ENCODE measurements at regions not wholly inside any gene's neighbourhood (a gene's known extent, or its start where the extent isn't known, plus 50 kb on each side); places are given as distances from the start of the nearest gene placed in this dataset.
"Not testable (repeated sequence)": the region's sequence is repeated elsewhere in the genome, so short reads cannot be mapped to it uniquely, and the experiment has no call there.

GRCh38 chr13:100951016-100951415 is 276.4 kb upstream of the TMTC4 start:
- Mint-ChIP-seq H3K4me1 (ENCODE audit: low read depth) (no peaks in the 10 kb centered on the region), H3K27ac (no peak overlapping the region), H3K9me3 (peaks cover 21% of the 10 kb centered on the region; the same call in 1 of the 2 replicates), H3K27me3 (ENCODE audit: insufficient read depth) (peaks cover 5% of the 10 kb centered on the region), H3K4me3 (no peak overlapping the region), H3K36me3 (ENCODE audit: low read depth) (no peaks in the 10 kb centered on the region)
- DNase-seq, result no peak
- no peak for TF ChIP-seq CTCF (IDR thresholded peaks at IDR 0.05)

- H3K9me3 Mint-ChIP-seq, result peaks cover 19% of the 10 kb centered on the region; the same call in 1 of the 2 replicates
- H3K4me3 Mint-ChIP-seq; DNase-seq; H3K27me3 Mint-ChIP-seq (ENCODE audit: insufficient read depth); H3K27ac Mint-ChIP-seq; H3K4me1 Mint-ChIP-seq (ENCODE audit: low read depth); H3K36me3 Mint-ChIP-seq (ENCODE audit: low read depth): not testable (repeated sequence)
Observed at GRCh38 chr13:100948937-100949336, 274.3 kb upstream of the TMTC4 start.

- H3K4me1 Mint-ChIP-seq (ENCODE audit: low read depth), result no peaks in the 10 kb centered on the region
- H3K4me3 Mint-ChIP-seq, result no peak overlapping the region
- H3K27ac Mint-ChIP-seq, result no peak overlapping the region
- no peaks in the 10 kb centered on the region for H3K36me3 Mint-ChIP-seq (ENCODE audit: low read depth)
- no peak for TF ChIP-seq CTCF (IDR thresholded peaks at IDR 0.05)
- no peak for DNase-seq
- peaks cover 19% of the 10 kb centered on the region; the same call in 1 of the 2 replicates for H3K9me3 Mint-ChIP-seq
- peaks cover 5% of the 10 kb centered on the region for H3K27me3 Mint-ChIP-seq (ENCODE audit: insufficient read depth)
Observed at GRCh38 chr13:100946588-100946987, 272.0 kb upstream of the TMTC4 start.

GRCh38 chr13:100944791-100945345 is 270.3 kb upstream of the TMTC4 start:
- TF ChIP-seq CTCF (IDR thresholded peaks at IDR 0.05), result no peak
- Mint-ChIP-seq H3K4me1 (ENCODE audit: low read depth) (no peaks in the 10 kb centered on the region), H3K4me3 (no peak overlapping the region), H3K27me3 (ENCODE audit: insufficient read depth) (peaks cover 5% of the 10 kb centered on the region), H3K27ac (no peak overlapping the region), H3K36me3 (ENCODE audit: low read depth) (no peaks in the 10 kb centered on the region), H3K9me3 (peaks cover 19% of the 10 kb centered on the region; the same call in 1 of the 2 replicates)
- no peak for DNase-seq

GRCh38 chr13:100942742-100943141 is 268.1 kb upstream of the TMTC4 start:
- no peaks in the 10 kb centered on the region for H3K36me3 Mint-ChIP-seq (ENCODE audit: low read depth)
- H3K27ac Mint-ChIP-seq, result no peak overlapping the region
- H3K4me1 Mint-ChIP-seq (ENCODE audit: low read depth), result no peaks in the 10 kb centered on the region
- H3K27me3 Mint-ChIP-seq (ENCODE audit: insufficient read depth), result peaks cover 2% of the 10 kb centered on the region; the same call in 1 of the 2 replicates
- DNase-seq, result no peak
- H3K9me3 Mint-ChIP-seq, result peaks cover 9% of the 10 kb centered on the region; the same call in 1 of the 2 replicates
- H3K4me3 Mint-ChIP-seq, result no peak overlapping the region
- no peak for TF ChIP-seq CTCF (IDR thresholded peaks at IDR 0.05)

- DNase-seq, result no peak
- no peaks in the 10 kb centered on the region; the same call in 1 of the 2 replicates for H3K27me3 Mint-ChIP-seq (ENCODE audit: insufficient read depth)
- H3K4me3 Mint-ChIP-seq, result no peak overlapping the region
- peaks cover 6% of the 10 kb centered on the region; the same call in 1 of the 2 replicates for H3K9me3 Mint-ChIP-seq
- TF ChIP-seq CTCF (IDR thresholded peaks at IDR 0.05), result no peak
- H3K27ac Mint-ChIP-seq, result no peak overlapping the region
- H3K36me3 Mint-ChIP-seq (ENCODE audit: low read depth), result no peaks in the 10 kb centered on the region
- no peaks in the 10 kb centered on the region for H3K4me1 Mint-ChIP-seq (ENCODE audit: low read depth)
Observed at GRCh38 chr13:100941377-100942368, 267.1 kb upstream of the TMTC4 start.
